Type B pancreatic cell (in vitro differentiated cells): ENCODE measurements at regions not wholly inside any gene's neighbourhood (a gene's known extent, or its start where the extent isn't known, plus 50 kb on each side); places are given as distances from the start of the nearest gene placed in this dataset.

ENCODE experiments used
- DNase-seq: peaks from one replicate; pipeline ENCODE4 v3.0.0; 2021; ENCODE audit warnings: mixed read lengths; ENCODE audit not compliant: unreplicated experiment; ENCODE audit errors: extremely low spot score
- H3K27ac Mint-ChIP-seq: 2 replicates; pipeline ENCODE4 v1.8.0; 2021; ENCODE audit warnings: mild to moderate bottlenecking, mixed read lengths
- H3K27me3 Mint-ChIP-seq: 2 replicates; pipeline ENCODE4 v1.8.0; 2021; ENCODE audit warnings: mixed read lengths
- H3K36me3 Mint-ChIP-seq: 2 replicates; pipeline ENCODE4 v1.8.0; 2021; ENCODE audit warnings: mixed read lengths
- H3K4me1 Mint-ChIP-seq: one replicate; pipeline ENCODE4 v1.8.0; 2021; ENCODE audit warnings: mixed read lengths; ENCODE audit not compliant: unreplicated experiment
- H3K4me3 Mint-ChIP-seq: 2 replicates; pipeline ENCODE4 v1.8.0; 2021; ENCODE audit warnings: mild to moderate bottlenecking, mixed read lengths
- H3K9me3 Mint-ChIP-seq: 2 replicates; pipeline ENCODE4 v1.8.0; 2021; ENCODE audit warnings: mixed read lengths
- CTCF ChIP-seq: fragments of 200-600 bp; sonication (generic); conservative IDR thresholded peaks from 2 replicates; pipeline ENCODE4 v1.5.0; 2021; ENCODE audit warnings: antibody characterized with exemption, mild to moderate bottlenecking

DNA sequence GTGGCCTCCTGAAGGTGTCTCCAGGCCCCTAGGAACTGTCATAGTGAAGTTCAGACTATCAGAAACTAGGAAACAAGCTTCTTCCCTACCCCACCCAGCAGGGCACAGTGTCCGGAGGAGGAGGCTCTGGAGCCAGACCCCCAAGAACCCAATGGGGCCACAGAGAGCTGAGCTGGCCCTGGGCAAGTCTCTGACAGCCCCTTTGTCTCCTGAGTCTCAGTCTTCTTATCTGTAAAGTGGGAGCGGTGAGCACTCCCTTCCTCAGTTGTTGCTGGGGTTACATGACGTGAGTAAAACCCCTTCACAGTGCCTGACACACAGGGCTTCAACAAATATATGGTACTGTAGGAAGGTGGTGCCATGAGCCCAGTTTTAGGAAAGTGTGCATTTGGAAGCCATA, 675.8 kb downstream of the MATN1 start:
- H3K9me3 Mint-ChIP-seq: peaks cover 5% of the 10 kb centered on the region
- peak; percentile 49 for DNase-seq
- no peak overlapping the region for H3K27ac Mint-ChIP-seq
- peaks cover 12% of the 10 kb centered on the region for H3K27me3 Mint-ChIP-seq
- no peaks in the 10 kb centered on the region for H3K4me1 Mint-ChIP-seq
- H3K4me3 Mint-ChIP-seq: no peak overlapping the region
- TF ChIP-seq CTCF: no peak
- no peaks in the 10 kb centered on the region for H3K36me3 Mint-ChIP-seq

GRCh38 chr1:30046751-30047150, 676.6 kb downstream of the MATN1 start:
- Mint-ChIP-seq H3K27me3 (peaks cover 12% of the 10 kb centered on the region), H3K4me3 (no peak overlapping the region), H3K4me1 (no peaks in the 10 kb centered on the region), H3K9me3 (peaks cover 5% of the 10 kb centered on the region), H3K27ac (no peak overlapping the region), H3K36me3 (no peaks in the 10 kb centered on the region)
- no peak for TF ChIP-seq CTCF
- peak; percentile 58 for DNase-seq

DNA sequence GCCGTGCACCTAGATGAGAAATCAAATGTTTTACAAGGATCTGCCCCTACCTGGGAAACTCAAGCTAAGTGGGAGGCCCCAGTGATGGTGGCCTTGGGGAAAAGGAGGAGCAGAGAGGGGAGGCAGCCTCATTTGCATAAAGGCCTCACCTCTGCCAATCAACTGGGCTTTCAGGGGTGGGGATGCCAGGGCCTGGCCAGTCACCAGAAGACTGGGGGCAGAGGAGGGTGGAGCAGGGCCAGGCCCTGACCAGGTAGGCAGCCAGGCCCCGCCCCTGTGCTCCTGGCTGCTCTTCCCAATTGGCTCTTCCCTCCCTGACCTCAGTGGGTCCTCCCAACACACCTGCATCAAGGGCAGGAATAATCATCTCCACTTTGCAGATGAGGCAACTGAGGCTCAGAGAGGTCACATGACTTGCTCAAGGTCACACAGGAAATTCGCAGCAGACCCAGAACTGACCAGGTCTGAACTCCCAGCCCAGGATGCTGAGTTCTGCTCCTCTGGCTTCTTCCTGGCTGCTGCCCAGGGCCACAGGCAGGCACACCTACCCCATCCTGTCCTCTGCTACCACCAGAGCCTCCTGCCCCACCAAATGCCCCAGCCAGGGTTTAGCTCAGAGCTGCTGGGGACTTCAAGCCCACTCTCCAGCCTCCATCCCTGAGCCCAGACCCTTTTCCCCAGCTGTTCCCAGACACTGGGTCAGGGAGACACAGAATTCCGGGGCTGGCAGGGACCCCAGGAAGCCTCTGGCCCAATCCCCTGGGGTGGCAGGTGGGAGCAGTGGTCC, 677.9 kb downstream of the MATN1 start:
- Mint-ChIP-seq H3K27ac (no peak overlapping the region), H3K9me3 (peaks cover 5% of the 10 kb centered on the region), H3K4me1 (no peaks in the 10 kb centered on the region), H3K4me3 (no peak overlapping the region), H3K36me3 (no peaks in the 10 kb centered on the region), H3K27me3 (peaks cover 8% of the 10 kb centered on the region)
- DNase-seq: peak; percentile 50
- no peak for TF ChIP-seq CTCF

GRCh38 chr1:30044656-30045144, 678.7 kb downstream of the MATN1 start:
- DNase-seq: peak; percentile 32
- no peak overlapping the region for H3K4me3 Mint-ChIP-seq
- H3K27ac Mint-ChIP-seq: no peak overlapping the region
- TF ChIP-seq CTCF: no peak
- H3K4me1 Mint-ChIP-seq: no peaks in the 10 kb centered on the region
- peaks cover 4% of the 10 kb centered on the region for H3K27me3 Mint-ChIP-seq
- no peaks in the 10 kb centered on the region for H3K36me3 Mint-ChIP-seq
- H3K9me3 Mint-ChIP-seq: peaks cover 5% of the 10 kb centered on the region

DNA sequence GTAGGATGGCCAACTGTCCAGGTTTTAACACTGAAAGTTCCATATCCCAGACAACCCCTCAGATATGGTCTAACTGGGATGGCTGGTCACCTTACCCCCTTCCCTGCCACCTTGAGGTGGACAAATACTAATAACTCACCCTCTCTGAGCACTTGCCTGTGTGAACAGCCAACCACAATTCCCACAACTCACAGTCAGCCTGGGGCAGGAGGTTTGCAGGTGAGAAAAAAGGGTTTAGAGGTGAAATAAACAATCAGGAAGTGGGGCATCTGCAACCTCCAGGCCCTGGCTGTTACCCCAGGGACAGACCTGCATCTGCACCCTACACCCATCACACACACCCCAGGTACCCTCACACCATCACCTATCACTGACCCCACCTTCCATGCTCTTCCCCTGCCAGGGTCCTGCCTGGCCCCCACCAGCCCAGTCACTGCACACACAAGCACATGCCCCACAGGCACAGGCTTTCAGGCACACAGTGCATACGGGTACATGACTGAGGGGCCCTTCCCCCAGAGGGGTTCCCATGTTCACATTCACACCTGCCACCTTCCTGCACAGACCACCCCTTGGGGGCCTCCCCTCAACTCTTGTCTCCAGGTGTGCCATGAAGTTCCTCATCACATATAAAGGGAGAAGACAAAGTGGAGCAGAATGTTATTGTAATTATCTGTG, 679.5 kb downstream of the MATN1 start:
- no peak for TF ChIP-seq CTCF
- Mint-ChIP-seq H3K27me3 (peaks cover under 1% of the 10 kb centered on the region), H3K4me1 (peaks cover 7% of the 10 kb centered on the region), H3K27ac (no peak overlapping the region), H3K9me3 (peaks cover 5% of the 10 kb centered on the region), H3K4me3 (no peak overlapping the region), H3K36me3 (no peaks in the 10 kb centered on the region)
- peak; percentile 31 for DNase-seq
